Neural cell (in vitro differentiated cells): ENCODE measurements at regions not wholly inside any gene's neighbourhood (a gene's known extent, or its start where the extent isn't known, plus 50 kb on each side); places are given as distances from the start of the nearest gene placed in this dataset.
A peak's percentile ranks its signal among the peaks of the same experiment; 100 is the strongest.

Experiments used
- H2AFZ ChIP-seq: fragments of 200-600, 300-800 bp; sonication (generic), shearing (Covaris generic); 2 replicates; pipeline ENCODE4 v1.6.0; 2014; ENCODE audit warnings: low read depth, mild to moderate bottlenecking, antibody characterized with exemption, low read length, moderate library complexity
- H3F3A ChIP-seq: fragments of 200-600 bp; shearing (Covaris generic); 2 replicates; pipeline ENCODE4 v1.6.1; 2016; ENCODE audit warnings: mild to moderate bottlenecking, moderate library complexity, mixed read lengths, antibody characterized with exemption, low read length; ENCODE audit not compliant: insufficient read depth, poor library complexity, severe bottlenecking
- H3K27ac ChIP-seq: fragments of 200-600, 300-800 bp; sonication (generic), shearing (Covaris generic); 2 replicates; pipeline ENCODE4 v1.5.1; 2014; ENCODE audit warnings: mild to moderate bottlenecking, low read length, moderate library complexity
- H3K27me3 ChIP-seq: fragments of 300-800, 200-600 bp; sonication (generic), shearing (Covaris generic); 2 replicates; pipeline ENCODE4 v1.6.0; 2014; ENCODE audit warnings: mild to moderate bottlenecking, low read depth, low read length, moderate library complexity; ENCODE audit not compliant: insufficient read depth
- H3K36me3 ChIP-seq: fragments of 300-800, 200-600 bp; sonication (generic), shearing (Covaris generic); 2 replicates; pipeline ENCODE4 v1.5.1; 2014; ENCODE audit warnings: mild to moderate bottlenecking, antibody characterized with exemption, low read length, moderate library complexity; ENCODE audit not compliant: insufficient read depth
- H3K4me2 ChIP-seq: fragments of 300-800, 200-600 bp; sonication (generic), shearing (Covaris generic); 2 replicates; pipeline ENCODE4 v1.6.0; 2014; ENCODE audit warnings: mild to moderate bottlenecking, low read length
- H3K4me3 ChIP-seq: fragments of 300-800, 200-600 bp; sonication (generic), shearing (Covaris generic); 2 replicates; pipeline ENCODE4 v1.5.1; 2014; ENCODE audit warnings: mild to moderate bottlenecking, low read length, moderate library complexity
- H3K79me2 ChIP-seq: fragments of 200-600 bp; shearing (Covaris generic); replicated peaks from 2 replicates; pipeline ENCODE4 v1.6.0; 2014; ENCODE audit warnings: mild to moderate bottlenecking, low read length, moderate library complexity; ENCODE audit not compliant: insufficient read depth
- H3K9ac ChIP-seq: fragments of 300-800, 200-600 bp; sonication (generic), shearing (Covaris generic); 2 replicates; pipeline ENCODE4 v1.6.1; 2016; ENCODE audit warnings: mild to moderate bottlenecking, low read length, mixed read lengths
- H3K9me2 ChIP-seq: fragments of 200-600 bp; shearing (Covaris generic); 2 replicates; pipeline ENCODE4 v1.6.1; 2016; ENCODE audit warnings: mild to moderate bottlenecking, low read length, mixed read lengths; ENCODE audit not compliant: insufficient read depth
- H3K9me3 ChIP-seq: fragments of 200-600, 300-800 bp; sonication (generic), shearing (Covaris generic); 2 replicates; pipeline ENCODE4 v1.6.1; 2016; ENCODE audit warnings: mild to moderate bottlenecking, mixed run types, low read length, moderate library complexity, mixed read lengths
- H4K20me1 ChIP-seq: fragments of 200-600 bp; shearing (Covaris generic); 2 replicates; pipeline ENCODE4 v1.6.1; 2016; ENCODE audit warnings: mild to moderate bottlenecking, mixed run types; ENCODE audit not compliant: insufficient read depth
- EP300 ChIP-seq: fragments of 450-650 bp; conservative IDR thresholded peaks from 2 replicates; pipeline ENCODE4 v1.6.1; 2014; ENCODE audit warnings: antibody characterized with exemption, mild to moderate bottlenecking, moderate library complexity; ENCODE audit not compliant: poor library complexity, severe bottlenecking
- EZH2 ChIP-seq: fragments of 200-600, 300-800 bp; shearing (Covaris generic), sonication (generic); IDR thresholded peaks from 2 replicates; pipeline ENCODE4 v1.6.1; 2014; ENCODE audit warnings: antibody characterized with exemption, low read length, borderline replicate concordance, mild to moderate bottlenecking; ENCODE audit not compliant: insufficient read depth, poor library complexity, severe bottlenecking
- MXI1 ChIP-seq: fragments of 450-650 bp; conservative IDR thresholded peaks from 2 replicates; pipeline ENCODE4 v1.6.1; 2014; ENCODE audit warnings: antibody characterized with exemption, mild to moderate bottlenecking; ENCODE audit not compliant: poor library complexity, severe bottlenecking
- POLR2AphosphoS5 ChIP-seq: IDR thresholded peaks from 2 replicates; pipeline ENCODE4 v1.6.1; 2012
- RAD21 ChIP-seq: fragments of 450-650 bp; conservative IDR thresholded peaks from 2 replicates; pipeline ENCODE4 v1.6.1; 2014; ENCODE audit warnings: antibody characterized with exemption, mild to moderate bottlenecking, moderate library complexity
- SMC3 ChIP-seq: fragments of 450-650 bp; conservative IDR thresholded peaks from 2 replicates; pipeline ENCODE4 v1.6.1; 2014; ENCODE audit warnings: antibody characterized with exemption, mild to moderate bottlenecking, moderate library complexity; ENCODE audit not compliant: poor library complexity
- TAF1 ChIP-seq: IDR thresholded peaks from 2 replicates; pipeline ENCODE4 v1.6.1; 2012; ENCODE audit warnings: low read depth
- TF ChIP-seq, protein P1 (sequence below): IDR thresholded peaks from 2 replicates; pipeline ENCODE4 v1.6.1; 2012; ENCODE audit warnings: borderline replicate concordance
- TF ChIP-seq, protein P2 (sequence below): fragments of 450-650 bp; IDR thresholded peaks from 2 replicates; pipeline ENCODE4 v1.5.1; 2014; ENCODE audit warnings: antibody characterized with exemption, mild to moderate bottlenecking, moderate library complexity; ENCODE audit not compliant: poor library complexity, severe bottlenecking

- no peaks in the 10 kb centered on the region for H3K9me2 ChIP-seq
- H3K36me3 ChIP-seq = no peaks in the 10 kb centered on the region
- no peaks in the 10 kb centered on the region for H3K9me3 ChIP-seq
- no peak overlapping the region for H3K4me3 ChIP-seq
- no peak overlapping the region for H3K4me2 ChIP-seq
- H3K27ac ChIP-seq = no peak overlapping the region
- no peaks in the 10 kb centered on the region for H4K20me1 ChIP-seq
- TF ChIP-seq POLR2AphosphoS5 (no peak), EZH2 (no peak), RAD21 (no peak), TAF1 (no peak)
- TF ChIP-seq, protein P1, sequence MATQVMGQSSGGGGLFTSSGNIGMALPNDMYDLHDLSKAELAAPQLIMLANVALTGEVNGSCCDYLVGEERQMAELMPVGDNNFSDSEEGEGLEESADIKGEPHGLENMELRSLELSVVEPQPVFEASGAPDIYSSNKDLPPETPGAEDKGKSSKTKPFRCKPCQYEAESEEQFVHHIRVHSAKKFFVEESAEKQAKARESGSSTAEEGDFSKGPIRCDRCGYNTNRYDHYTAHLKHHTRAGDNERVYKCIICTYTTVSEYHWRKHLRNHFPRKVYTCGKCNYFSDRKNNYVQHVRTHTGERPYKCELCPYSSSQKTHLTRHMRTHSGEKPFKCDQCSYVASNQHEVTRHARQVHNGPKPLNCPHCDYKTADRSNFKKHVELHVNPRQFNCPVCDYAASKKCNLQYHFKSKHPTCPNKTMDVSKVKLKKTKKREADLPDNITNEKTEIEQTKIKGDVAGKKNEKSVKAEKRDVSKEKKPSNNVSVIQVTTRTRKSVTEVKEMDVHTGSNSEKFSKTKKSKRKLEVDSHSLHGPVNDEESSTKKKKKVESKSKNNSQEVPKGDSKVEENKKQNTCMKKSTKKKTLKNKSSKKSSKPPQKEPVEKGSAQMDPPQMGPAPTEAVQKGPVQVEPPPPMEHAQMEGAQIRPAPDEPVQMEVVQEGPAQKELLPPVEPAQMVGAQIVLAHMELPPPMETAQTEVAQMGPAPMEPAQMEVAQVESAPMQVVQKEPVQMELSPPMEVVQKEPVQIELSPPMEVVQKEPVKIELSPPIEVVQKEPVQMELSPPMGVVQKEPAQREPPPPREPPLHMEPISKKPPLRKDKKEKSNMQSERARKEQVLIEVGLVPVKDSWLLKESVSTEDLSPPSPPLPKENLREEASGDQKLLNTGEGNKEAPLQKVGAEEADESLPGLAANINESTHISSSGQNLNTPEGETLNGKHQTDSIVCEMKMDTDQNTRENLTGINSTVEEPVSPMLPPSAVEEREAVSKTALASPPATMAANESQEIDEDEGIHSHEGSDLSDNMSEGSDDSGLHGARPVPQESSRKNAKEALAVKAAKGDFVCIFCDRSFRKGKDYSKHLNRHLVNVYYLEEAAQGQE = no peak
- TF ChIP-seq, protein P2, sequence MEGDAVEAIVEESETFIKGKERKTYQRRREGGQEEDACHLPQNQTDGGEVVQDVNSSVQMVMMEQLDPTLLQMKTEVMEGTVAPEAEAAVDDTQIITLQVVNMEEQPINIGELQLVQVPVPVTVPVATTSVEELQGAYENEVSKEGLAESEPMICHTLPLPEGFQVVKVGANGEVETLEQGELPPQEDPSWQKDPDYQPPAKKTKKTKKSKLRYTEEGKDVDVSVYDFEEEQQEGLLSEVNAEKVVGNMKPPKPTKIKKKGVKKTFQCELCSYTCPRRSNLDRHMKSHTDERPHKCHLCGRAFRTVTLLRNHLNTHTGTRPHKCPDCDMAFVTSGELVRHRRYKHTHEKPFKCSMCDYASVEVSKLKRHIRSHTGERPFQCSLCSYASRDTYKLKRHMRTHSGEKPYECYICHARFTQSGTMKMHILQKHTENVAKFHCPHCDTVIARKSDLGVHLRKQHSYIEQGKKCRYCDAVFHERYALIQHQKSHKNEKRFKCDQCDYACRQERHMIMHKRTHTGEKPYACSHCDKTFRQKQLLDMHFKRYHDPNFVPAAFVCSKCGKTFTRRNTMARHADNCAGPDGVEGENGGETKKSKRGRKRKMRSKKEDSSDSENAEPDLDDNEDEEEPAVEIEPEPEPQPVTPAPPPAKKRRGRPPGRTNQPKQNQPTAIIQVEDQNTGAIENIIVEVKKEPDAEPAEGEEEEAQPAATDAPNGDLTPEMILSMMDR = no peak
- H3K27me3 ChIP-seq = no peaks in the 10 kb centered on the region
- H3F3A ChIP-seq = no peaks in the 10 kb centered on the region
- no peaks in the 10 kb centered on the region for H3K79me2 ChIP-seq
- peak overlapping the region; percentile 14 for H3K9ac ChIP-seq
- no peak overlapping the region for H2AFZ ChIP-seq
Measured at GRCh38 chr15:93182703-93183205, 93.7 kb upstream of the RGMA start.

- H3K9me2 ChIP-seq = no peaks in the 10 kb centered on the region
- H3K27me3 ChIP-seq = no peaks in the 10 kb centered on the region
- no peaks in the 10 kb centered on the region for H3K9me3 ChIP-seq
- H3K4me2 ChIP-seq = no peak overlapping the region
- H4K20me1 ChIP-seq = no peaks in the 10 kb centered on the region
- no peak overlapping the region for H3K9ac ChIP-seq
- H3K4me3 ChIP-seq = no peak overlapping the region
- H2AFZ ChIP-seq = no peak overlapping the region
- TF ChIP-seq, protein P2 = no peak
- TF ChIP-seq EZH2 (no peak), SMC3 (no peak), MXI1 (no peak), RAD21 (no peak), POLR2AphosphoS5 (no peak), EP300 (no peak)
- H3K27ac ChIP-seq = no peak overlapping the region
- no peaks in the 10 kb centered on the region for H3K79me2 ChIP-seq
- H3K36me3 ChIP-seq = no peaks in the 10 kb centered on the region
- H3F3A ChIP-seq = no peaks in the 10 kb centered on the region
Measured at GRCh38 chr15:93180656-93181055, 91.6 kb upstream of the RGMA start.
